ENCODE measurements at regions not wholly inside any gene's neighbourhood (a gene's known extent, or its start where the extent isn't known, plus 50 kb on each side); places are given as distances from the start of the nearest gene placed in this dataset.
"Not testable (repeated sequence)": the region's sequence is repeated elsewhere in the genome, so short reads cannot be mapped to it uniquely, and the experiment has no call there.

DNA sequence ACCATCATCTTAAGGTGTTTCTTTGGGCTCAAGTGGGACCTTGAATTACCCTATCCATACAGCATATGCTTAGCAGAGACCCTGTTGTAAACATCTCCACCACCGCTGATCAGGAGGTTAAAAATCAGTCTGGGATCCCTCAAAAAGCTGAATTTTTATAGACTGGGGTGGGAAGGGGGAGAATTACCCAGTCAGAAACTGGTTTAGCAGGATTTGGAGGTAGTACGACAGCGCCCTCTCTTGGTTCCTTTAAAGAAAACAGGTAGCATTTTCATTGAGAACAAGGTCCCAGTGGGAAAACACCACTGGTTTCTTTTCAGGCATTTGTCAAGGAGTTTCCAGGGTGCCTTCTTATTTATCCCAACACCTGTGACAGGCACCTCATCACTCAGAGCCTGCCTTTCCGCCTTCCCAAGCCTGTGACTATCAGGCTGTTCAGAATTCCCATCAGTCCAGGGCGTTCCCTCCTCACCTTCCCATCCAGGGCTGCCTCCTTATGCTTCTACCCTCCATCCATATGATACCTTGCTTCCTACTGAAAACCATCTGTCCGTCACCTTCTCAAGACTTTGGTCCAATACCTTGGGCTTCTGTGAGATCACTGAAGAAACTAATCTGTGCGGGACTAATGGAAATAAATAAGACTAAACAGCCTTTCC, 203.8 kb upstream of the RAI14 start:
- POLR2A ChIA-PET, result no interaction called here
- Mint-ChIP-seq H3K4me1 (no peaks in the 10 kb centered on the region), H3K36me3 (ENCODE audit: low read depth) (no peaks in the 10 kb centered on the region), H3K27me3 (peaks cover 8% of the 10 kb centered on the region), H3K9me3 (no peaks in the 10 kb centered on the region), H3K27ac (no peak overlapping the region), H3K4me3 (no peak overlapping the region)
- CTCF ChIA-PET, result no interaction called here
- DNase-seq, result no peak

GRCh38 chr5:34455098-34455497, 201.0 kb upstream of the RAI14 start:
- Mint-ChIP-seq H3K27ac (no peak overlapping the region), H3K27me3 (peaks cover 14% of the 10 kb centered on the region), H3K36me3 (ENCODE audit: low read depth) (no peaks in the 10 kb centered on the region), H3K4me3 (no peak overlapping the region), H3K9me3 (peaks cover 2% of the 10 kb centered on the region), H3K4me1 (no peaks in the 10 kb centered on the region)
- ChIA-PET CTCF (interaction anchor here (1.6 kb wide), 1 partner anchor 457 kb away, joined by 4 read pairs; no protein-coding TSS in a partner anchor), POLR2A (no interaction called here)
- DNase-seq, result no peak

- no peak for DNase-seq
- POLR2A ChIA-PET, result no interaction called here
- CTCF ChIA-PET, result interaction anchor here (1.5 kb wide), 1 partner anchor 9 kb away, joined by 3 read pairs; no protein-coding TSS in a partner anchor
- no peak overlapping the region for H3K27ac Mint-ChIP-seq
- H3K4me3 Mint-ChIP-seq, result no peak overlapping the region
- no peaks in the 10 kb centered on the region for H3K36me3 Mint-ChIP-seq (ENCODE audit: low read depth)
- peaks cover under 1% of the 10 kb centered on the region for H3K4me1 Mint-ChIP-seq
- H3K9me3 Mint-ChIP-seq, result peaks cover 10% of the 10 kb centered on the region
- H3K27me3 Mint-ChIP-seq, result peaks cover 15% of the 10 kb centered on the region
These were observed 196.2 kb upstream of the RAI14 start for GRCh38 chr5:34459908-34460307.

- DNase-seq, result no peak
- H3K4me1 Mint-ChIP-seq, result peaks cover 3% of the 10 kb centered on the region
- no peaks in the 10 kb centered on the region for H3K36me3 Mint-ChIP-seq (ENCODE audit: low read depth)
- H3K27me3 Mint-ChIP-seq, result peaks cover 16% of the 10 kb centered on the region
- peaks cover 10% of the 10 kb centered on the region for H3K9me3 Mint-ChIP-seq
- no peak overlapping the region for H3K4me3 Mint-ChIP-seq
- no peak overlapping the region for H3K27ac Mint-ChIP-seq
- ChIA-PET POLR2A (interaction anchor here (0.6 kb wide), 1 partner anchor 1036 kb away, joined by 9 read pairs; no protein-coding TSS in a partner anchor), CTCF (interaction anchor here (1.5 kb wide), 1 partner anchor 9 kb away, joined by 3 read pairs; no protein-coding TSS in a partner anchor)
These were observed 195.6 kb upstream of the RAI14 start for GRCh38 chr5:34460496-34460895.

DNA sequence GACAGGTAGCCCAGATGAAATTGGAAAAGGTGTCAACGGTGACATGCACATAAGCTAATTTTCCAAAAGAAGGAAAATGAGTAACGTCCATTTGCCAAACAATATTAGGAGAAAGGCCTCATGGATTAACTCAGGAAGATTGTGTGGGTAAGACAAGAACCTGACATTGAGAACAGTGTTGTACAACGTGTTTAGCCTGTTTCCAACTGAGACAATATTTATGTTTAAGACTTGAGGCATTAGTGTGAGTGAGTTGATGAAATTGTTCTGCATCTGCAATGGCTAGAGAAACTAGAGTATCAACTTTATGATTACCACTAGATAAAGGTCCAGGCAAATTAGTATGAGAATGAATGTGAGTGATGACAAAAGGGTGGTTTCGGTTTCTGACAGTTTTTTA, 191.3 kb upstream of the RAI14 start:
- no peak overlapping the region for H3K4me3 Mint-ChIP-seq
- no peak for DNase-seq
- peaks cover 8% of the 10 kb centered on the region for H3K9me3 Mint-ChIP-seq
- CTCF ChIA-PET, result interaction anchor here (0.9 kb wide), 1 partner anchor 12 kb away, joined by 3 read pairs; no protein-coding TSS in a partner anchor
- POLR2A ChIA-PET, result no interaction called here
- no peaks in the 10 kb centered on the region for H3K36me3 Mint-ChIP-seq (ENCODE audit: low read depth)
- peaks cover 19% of the 10 kb centered on the region for H3K4me1 Mint-ChIP-seq
- H3K27ac Mint-ChIP-seq, result no peak overlapping the region
- H3K27me3 Mint-ChIP-seq, result peaks cover 11% of the 10 kb centered on the region

DNA sequence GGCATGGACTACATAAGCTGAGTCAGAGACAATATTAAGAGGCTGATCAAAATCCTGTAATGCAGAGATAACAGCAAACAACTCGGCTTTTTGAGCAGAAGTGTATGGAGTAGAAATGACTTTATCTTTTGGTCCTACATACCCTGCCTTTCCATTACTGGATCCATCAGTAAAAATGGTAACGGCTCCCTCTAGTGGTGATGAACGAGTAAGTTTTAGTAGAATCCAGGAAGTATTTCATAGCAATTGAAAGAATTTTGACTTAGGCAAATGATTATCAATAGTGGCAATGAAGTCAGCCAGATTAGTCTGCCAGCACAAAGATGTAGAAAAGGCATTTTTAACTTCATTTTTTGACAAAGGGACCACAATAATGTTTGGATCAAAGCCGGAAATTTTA, 190.8 kb upstream of the RAI14 start:
- H3K27ac Mint-ChIP-seq; H3K9me3 Mint-ChIP-seq; H3K4me3 Mint-ChIP-seq; H3K36me3 Mint-ChIP-seq (ENCODE audit: low read depth); CTCF ChIA-PET; POLR2A ChIA-PET: not testable (repeated sequence)
- Mint-ChIP-seq H3K27me3 (peaks cover 12% of the 10 kb centered on the region), H3K4me1 (peaks cover 19% of the 10 kb centered on the region)
- DNase-seq, result peak; percentile 55

GRCh38 chr5:34466519-34467388, 189.4 kb upstream of the RAI14 start:
- DNase-seq; H3K9me3 Mint-ChIP-seq; H3K4me3 Mint-ChIP-seq; H3K27ac Mint-ChIP-seq; H3K36me3 Mint-ChIP-seq (ENCODE audit: low read depth); CTCF ChIA-PET; POLR2A ChIA-PET: not testable (repeated sequence)
- Mint-ChIP-seq H3K27me3 (peaks cover 20% of the 10 kb centered on the region), H3K4me1 (peaks cover 19% of the 10 kb centered on the region)

DNA sequence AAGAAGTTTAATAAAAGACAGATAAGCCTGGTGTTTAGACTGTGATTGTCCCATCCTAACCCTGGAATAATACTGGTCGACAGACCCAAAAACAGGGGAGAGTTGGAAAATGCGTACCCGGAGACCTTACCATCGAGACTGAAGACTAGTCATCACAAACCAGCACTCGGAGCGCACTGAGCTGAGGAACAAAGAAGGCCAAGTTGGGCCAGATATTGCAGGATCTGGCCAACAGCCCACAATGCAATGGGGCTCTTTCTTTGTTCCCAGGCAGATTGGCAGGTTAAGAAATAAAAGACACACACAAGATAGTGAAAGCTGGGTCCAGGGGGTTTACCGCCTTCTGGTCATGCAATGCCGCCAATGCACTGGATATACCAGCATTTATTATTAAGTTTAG, 188.7 kb upstream of the RAI14 start:
- CTCF ChIA-PET, result no interaction called here
- Mint-ChIP-seq H3K36me3 (ENCODE audit: low read depth) (no peaks in the 10 kb centered on the region), H3K27me3 (peaks cover 22% of the 10 kb centered on the region), H3K9me3 (no peaks in the 10 kb centered on the region), H3K27ac (no peak overlapping the region), H3K4me1 (peaks cover 19% of the 10 kb centered on the region), H3K4me3 (no peak overlapping the region)
- POLR2A ChIA-PET, result no interaction called here
- DNase-seq, result no peak

- Mint-ChIP-seq H3K27me3 (peaks cover 22% of the 10 kb centered on the region), H3K4me1 (peaks cover 19% of the 10 kb centered on the region)
- H3K36me3 Mint-ChIP-seq (ENCODE audit: low read depth); H3K9me3 Mint-ChIP-seq; CTCF ChIA-PET; H3K27ac Mint-ChIP-seq; DNase-seq; POLR2A ChIA-PET; H3K4me3 Mint-ChIP-seq: not testable (repeated sequence)
These were observed 188.1 kb upstream of the RAI14 start for GRCh38 chr5:34467984-34468383.

DNA sequence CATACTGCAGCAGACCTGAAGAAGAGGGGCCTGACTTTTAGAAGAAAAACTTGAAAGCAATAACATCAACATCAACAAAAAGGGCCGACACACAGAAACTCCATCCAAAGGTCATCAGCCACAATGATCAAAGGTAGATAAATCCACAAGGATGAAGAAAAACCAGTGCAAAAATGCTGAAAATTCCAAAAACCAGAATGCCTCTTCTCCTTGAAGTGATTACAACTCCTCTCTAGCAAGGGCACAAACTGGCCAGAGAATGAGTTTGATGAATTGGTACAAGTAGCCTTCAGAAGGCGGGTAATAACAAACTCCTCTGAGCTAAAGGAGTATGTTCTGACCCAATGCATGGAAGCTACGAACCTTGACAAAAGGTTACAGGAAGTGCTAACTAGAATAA, 186.2 kb upstream of the RAI14 start:
- peaks cover 19% of the 10 kb centered on the region for H3K27me3 Mint-ChIP-seq
- H3K27ac Mint-ChIP-seq, result no peak overlapping the region
- H3K4me1 Mint-ChIP-seq, result peaks cover 18% of the 10 kb centered on the region
- H3K36me3 Mint-ChIP-seq (ENCODE audit: low read depth), result no peaks in the 10 kb centered on the region
- ChIA-PET POLR2A (no interaction called here), CTCF (interaction anchor here (1.5 kb wide), 1 partner anchor 10 kb away, joined by 3 read pairs; no protein-coding TSS in a partner anchor)
- H3K9me3 Mint-ChIP-seq, result no peaks in the 10 kb centered on the region
- H3K4me3 Mint-ChIP-seq, result no peak overlapping the region
- DNase-seq, result no peak

GRCh38 chr5:34474573-34475021, 181.5 kb upstream of the RAI14 start:
- no peak overlapping the region for H3K27ac Mint-ChIP-seq
- POLR2A ChIA-PET, result no interaction called here
- H3K4me1 Mint-ChIP-seq, result no peaks in the 10 kb centered on the region
- H3K27me3 Mint-ChIP-seq, result peaks cover 11% of the 10 kb centered on the region
- no peak overlapping the region for H3K4me3 Mint-ChIP-seq
- no peaks in the 10 kb centered on the region for H3K9me3 Mint-ChIP-seq
- CTCF ChIA-PET, result no interaction called here
- H3K36me3 Mint-ChIP-seq (ENCODE audit: low read depth), result no peaks in the 10 kb centered on the region
- DNase-seq, result no peak

- ChIA-PET CTCF (no interaction called here), POLR2A (no interaction called here)
- Mint-ChIP-seq H3K27ac (no peak overlapping the region), H3K4me1 (no peaks in the 10 kb centered on the region), H3K9me3 (no peaks in the 10 kb centered on the region), H3K36me3 (ENCODE audit: low read depth) (no peaks in the 10 kb centered on the region), H3K27me3 (peaks cover 8% of the 10 kb centered on the region), H3K4me3 (no peak overlapping the region)
- no peak for DNase-seq
These were observed 180.7 kb upstream of the RAI14 start for GRCh38 chr5:34475249-34475966.

Measured in activated CD4-positive, alpha-beta T cell treated with anti-CD3 and anti-CD28 coated beads, Interleukin-2, amount 10 ng/mL, durations not matched to agents 7 days and 5 days (primary cell).